Kidney glomerular epithelial cell (primary cell): ENCODE measurements at regions not wholly inside any gene's neighbourhood (a gene's known extent, or its start where the extent isn't known, plus 50 kb on each side); places are given as distances from the start of the nearest gene placed in this dataset.
A peak's percentile ranks its signal among the peaks of the same experiment; 100 is the strongest.

Experiments used
- DNase-seq: peaks from one replicate; lab custom pipeline; 2025; lab: John Stamatoyannopoulos, UW

- no peak for DNase-seq
These were observed 962.1 kb upstream of the EEF2KMT start for GRCh38 chr16:6059671-6060070.

- DNase-seq: no peak
These were observed 960.2 kb upstream of the EEF2KMT start for GRCh38 chr16:6057821-6058220.

GRCh38 chr16:6048017-6048416 lies 950.4 kb upstream of the EEF2KMT start:
- DNase-seq: no peak

- no peak for DNase-seq
These were observed 949.7 kb upstream of the EEF2KMT start for GRCh38 chr16:6047325-6047724.

GRCh38 chr16:6038941-6039645 lies 941.5 kb upstream of the EEF2KMT start:
- DNase-seq: no peak

GRCh38 chr16:6035161-6035560 lies 937.6 kb upstream of the EEF2KMT start:
- no peak for DNase-seq

GRCh38 chr16:6034511-6034910 lies 936.9 kb upstream of the EEF2KMT start:
- no peak for DNase-seq

GRCh38 chr16:6032438-6032837 lies 934.8 kb upstream of the EEF2KMT start:
- DNase-seq: peak; percentile 9

- DNase-seq: no peak
These were observed 934.0 kb upstream of the EEF2KMT start for GRCh38 chr16:6031567-6031966.

GRCh38 chr16:6031102-6031501 lies 933.5 kb upstream of the EEF2KMT start:
- no peak for DNase-seq

- no peak for DNase-seq
These were observed 930.1 kb upstream of the EEF2KMT start for GRCh38 chr16:6027733-6028132.

GRCh38 chr16:6023449-6023848 lies 925.9 kb upstream of the EEF2KMT start:
- no peak for DNase-seq

- DNase-seq: no peak
These were observed 923.8 kb upstream of the EEF2KMT start for GRCh38 chr16:6021276-6021943.

GRCh38 chr16:6020162-6020985 lies 922.8 kb upstream of the EEF2KMT start:
- no peak for DNase-seq

- DNase-seq: no peak
These were observed 921.9 kb upstream of the EEF2KMT start for GRCh38 chr16:6019490-6019991.

- DNase-seq: no peak
These were observed 921.4 kb upstream of the EEF2KMT start for GRCh38 chr16:6018848-6019489.

- peak; percentile 60 for DNase-seq
These were observed 919.1 kb upstream of the EEF2KMT start for GRCh38 chr16:6016530-6017184.

- no peak for DNase-seq
These were observed 915.1 kb upstream of the EEF2KMT start for GRCh38 chr16:6012716-6013115.

- DNase-seq: no peak
These were observed 911.6 kb upstream of the EEF2KMT start for GRCh38 chr16:6009151-6009550.

GRCh38 chr16:6008670-6009069 lies 911.1 kb upstream of the EEF2KMT start:
- no peak for DNase-seq

- DNase-seq: no peak
These were observed 895.8 kb upstream of the EEF2KMT start for GRCh38 chr16:5993356-5993755.

GRCh38 chr16:5982979-5983378 lies 885.4 kb upstream of the EEF2KMT start:
- no peak for DNase-seq
